ENCODE measurements at regions not wholly inside any gene's neighbourhood (a gene's known extent, or its start where the extent isn't known, plus 50 kb on each side); places are given as distances from the start of the nearest gene placed in this dataset.
"Not testable (repeated sequence)": the region's sequence is repeated elsewhere in the genome, so short reads cannot be mapped to it uniquely, and the experiment has no call there.

GRCh38 chr6:48542191-48542590 is 431.2 kb upstream of the PTCHD4 start:
- H3K27me3 ChIP-seq: no peaks in the 10 kb centered on the region
- TF ChIP-seq EP300 (IDR thresholded peaks at IDR 0.05) (no peak), CTCF (IDR thresholded peaks at IDR 0.05) (no peak), POLR2A (IDR thresholded peaks at IDR 0.05) (no peak), POLR2AphosphoS5 (IDR thresholded peaks at IDR 0.05) (no peak)
- H3K36me3 ChIP-seq: no peaks in the 10 kb centered on the region
- no peak for ATAC-seq
- no peak overlapping the region for H3K4me3 ChIP-seq
- WGBS, 2 donors (ENCODE audit: low coverage in 1 of 2): 67 to 77% methylated on average over 1 to 2 of the region's 2 CpGs
- no peak overlapping the region for H3K27ac ChIP-seq
- H3K4me1 ChIP-seq: no peaks in the 10 kb centered on the region
- H3K9me3 ChIP-seq: no peaks in the 10 kb centered on the region

- Histone ChIP-seq H3K27ac (no peak overlapping the region), H3K36me3 (no peaks in the 10 kb centered on the region), H3K9me3 (no peaks in the 10 kb centered on the region), H3K4me1 (no peaks in the 10 kb centered on the region), H3K4me3 (no peak overlapping the region), H3K27me3 (no peaks in the 10 kb centered on the region)
- TF ChIP-seq CTCF (IDR thresholded peaks at IDR 0.05) (no peak), POLR2A (IDR thresholded peaks at IDR 0.05) (no peak), EP300 (IDR thresholded peaks at IDR 0.05) (no peak), POLR2AphosphoS5 (IDR thresholded peaks at IDR 0.05) (no peak)
- ATAC-seq: no peak
These were observed 430.7 kb upstream of the PTCHD4 start for GRCh38 chr6:48541649-48542048.

- H3K27ac ChIP-seq: no peak overlapping the region
- no peaks in the 10 kb centered on the region for H3K36me3 ChIP-seq
- no peak overlapping the region for H3K4me3 ChIP-seq
- WGBS, 2 donors (ENCODE audit: low coverage in 1 of 2): 0 to 27% methylated on average over 1 of the region's 1 CpG
- TF ChIP-seq POLR2AphosphoS5 (IDR thresholded peaks at IDR 0.05): no peak
- TF ChIP-seq CTCF (IDR thresholded peaks at IDR 0.05): no peak
- TF ChIP-seq EP300 (IDR thresholded peaks at IDR 0.05): no peak
- TF ChIP-seq POLR2A (IDR thresholded peaks at IDR 0.05): no peak
- no peaks in the 10 kb centered on the region for H3K27me3 ChIP-seq
- no peaks in the 10 kb centered on the region for H3K4me1 ChIP-seq
- H3K9me3 ChIP-seq: no peaks in the 10 kb centered on the region
- ATAC-seq: no peak
These were observed 424.6 kb upstream of the PTCHD4 start for GRCh38 chr6:48535582-48536009.

GRCh38 chr6:48530978-48531377 is 420.0 kb upstream of the PTCHD4 start:
- not testable (repeated sequence) for H3K9me3 ChIP-seq

DNA sequence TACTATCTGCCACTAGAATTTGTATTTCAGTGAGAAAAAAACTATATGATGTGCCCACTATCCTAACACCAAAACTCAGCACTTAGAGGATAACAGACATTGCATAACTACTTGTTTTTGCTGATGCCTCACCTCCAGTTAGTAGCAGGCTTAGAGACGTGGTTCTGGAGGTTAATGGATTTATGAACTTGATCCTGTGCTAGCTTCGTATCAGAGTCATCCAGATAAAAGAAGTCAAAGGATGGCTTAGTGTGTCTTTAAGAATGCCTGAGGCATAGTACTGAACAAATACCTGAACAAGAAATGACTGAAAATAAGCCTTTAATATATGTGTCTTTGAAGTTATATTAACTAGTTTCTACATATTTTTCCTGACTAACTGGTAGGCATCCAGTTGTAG is 414.9 kb upstream of the PTCHD4 start:
- Histone ChIP-seq H3K4me3 (no peak overlapping the region), H3K27ac (no peak overlapping the region), H3K36me3 (no peaks in the 10 kb centered on the region), H3K9me3 (no peaks in the 10 kb centered on the region), H3K4me1 (no peaks in the 10 kb centered on the region), H3K27me3 (no peaks in the 10 kb centered on the region)
- 68 to 100% methylated on average over 1 to 2 of the region's 2 CpGs for WGBS, 2 donors (ENCODE audit: low coverage in 1 of 2)
- no peak for TF ChIP-seq CTCF (IDR thresholded peaks at IDR 0.05)
- no peak for ATAC-seq

More at GRCh38 chr6:48530978-48531377, 420.0 kb upstream of the PTCHD4 start:
- H3K27ac ChIP-seq, ATAC-seq, H3K36me3 ChIP-seq, H3K27me3 ChIP-seq, H3K4me3 ChIP-seq, H3K4me1 ChIP-seq: not testable (repeated sequence)
- WGBS, 2 donors (ENCODE audit: low coverage in 1 of 2): 80% methylated on average over 2 of the region's 3 CpGs; no CpG with 5 or more reads in 1 of the 2 donors

DNA sequence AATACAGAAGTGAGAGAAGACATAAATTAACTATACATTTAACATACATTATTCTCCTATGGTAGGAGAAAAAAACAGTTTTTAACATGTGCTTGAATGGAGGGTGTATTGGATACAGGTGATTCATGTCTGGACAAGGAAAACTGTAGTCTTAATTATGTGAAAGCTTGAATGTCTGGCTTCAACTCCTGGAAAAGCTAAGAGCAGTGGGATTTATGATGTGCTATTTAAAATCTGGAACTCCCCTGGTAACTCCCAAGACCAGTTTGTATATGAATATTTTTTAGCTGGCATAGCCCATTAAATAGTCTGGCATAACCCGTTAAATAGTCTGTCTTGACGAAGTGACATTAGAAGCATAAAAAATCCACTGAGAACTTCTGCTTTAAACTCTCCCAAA is 410.0 kb upstream of the PTCHD4 start:
- H3K4me1 ChIP-seq: no peaks in the 10 kb centered on the region
- TF ChIP-seq POLR2A (IDR thresholded peaks at IDR 0.05) (no peak), POLR2AphosphoS5 (IDR thresholded peaks at IDR 0.05) (no peak), EP300 (IDR thresholded peaks at IDR 0.05) (no peak), CTCF (IDR thresholded peaks at IDR 0.05) (no peak)
- no peak overlapping the region for H3K4me3 ChIP-seq
- no peaks in the 10 kb centered on the region for H3K27me3 ChIP-seq
- H3K9me3 ChIP-seq: no peaks in the 10 kb centered on the region
- 31 to 45% methylated on average over 2 of the region's 2 CpGs for WGBS, 2 donors (ENCODE audit: low coverage in 1 of 2)
- no peak for ATAC-seq
- H3K36me3 ChIP-seq: no peaks in the 10 kb centered on the region
- H3K27ac ChIP-seq: no peak overlapping the region

All from gastroesophageal sphincter (tissue), 4 donors.